Dedifferentiated amniotic fluid mesenchymal stem cell (primary cell): ENCODE measurements at regions not wholly inside any gene's neighbourhood (a gene's known extent, or its start where the extent isn't known, plus 50 kb on each side); places are given as distances from the start of the nearest gene placed in this dataset.
"Not testable (repeated sequence)": the region's sequence is repeated elsewhere in the genome, so short reads cannot be mapped to it uniquely, and the experiment has no call there.

ENCODE experiments used
- DNase-seq: peaks from one replicate; pipeline ENCODE4 v3.0.0-alpha.2; 2016; ENCODE audit errors: extremely low spot score

- no peak for DNase-seq
Observed at GRCh38 chrX:150212672-150213480, 150.2 kb upstream of the MAMLD1 start.

GRCh38 chrX:150213481-150214030 lies 149.6 kb upstream of the MAMLD1 start:
- DNase-seq: no peak

- DNase-seq: not testable (repeated sequence)
Observed at GRCh38 chrX:150216000-150216399, 147.1 kb upstream of the MAMLD1 start.

GRCh38 chrX:150216716-150217115 lies 146.4 kb upstream of the MAMLD1 start:
- no peak for DNase-seq

- no peak for DNase-seq
Observed at GRCh38 chrX:150217609-150218008, 145.5 kb upstream of the MAMLD1 start.

GRCh38 chrX:150219374-150220185 lies 143.5 kb upstream of the MAMLD1 start:
- no peak for DNase-seq

- no peak for DNase-seq
Observed at GRCh38 chrX:150223176-150224015, 139.7 kb upstream of the MAMLD1 start.

GRCh38 chrX:150224676-150225075 lies 138.4 kb upstream of the MAMLD1 start:
- no peak for DNase-seq

- no peak for DNase-seq
Observed at GRCh38 chrX:150225266-150225665, 137.9 kb upstream of the MAMLD1 start.

- DNase-seq: no peak
Observed at GRCh38 chrX:150225756-150226155, 137.4 kb upstream of the MAMLD1 start.

GRCh38 chrX:150226223-150226965 lies 136.7 kb upstream of the MAMLD1 start:
- no peak for DNase-seq

- DNase-seq: no peak
Observed at GRCh38 chrX:150227321-150227860, 135.7 kb upstream of the MAMLD1 start.

- DNase-seq: no peak
Observed at GRCh38 chrX:150227873-150228410, 135.2 kb upstream of the MAMLD1 start.

- no peak for DNase-seq
Observed at GRCh38 chrX:150228431-150228830, 134.7 kb upstream of the MAMLD1 start.

GRCh38 chrX:150229030-150229429 lies 134.1 kb upstream of the MAMLD1 start:
- no peak for DNase-seq

GRCh38 chrX:150229481-150229880 lies 133.6 kb upstream of the MAMLD1 start:
- no peak for DNase-seq

- not testable (repeated sequence) for DNase-seq
Observed at GRCh38 chrX:150230952-150231351, 132.2 kb upstream of the MAMLD1 start.

- not testable (repeated sequence) for DNase-seq
Observed at GRCh38 chrX:150231368-150231767, 131.7 kb upstream of the MAMLD1 start.

GRCh38 chrX:150232222-150232621 lies 130.9 kb upstream of the MAMLD1 start:
- DNase-seq: not testable (repeated sequence)

GRCh38 chrX:150234126-150234525 lies 129.0 kb upstream of the MAMLD1 start:
- DNase-seq: no peak
